ENCODE measurements at regions not wholly inside any gene's neighbourhood (a gene's known extent, or its start where the extent isn't known, plus 50 kb on each side); places are given as distances from the start of the nearest gene placed in this dataset.
"Not testable (repeated sequence)": the region's sequence is repeated elsewhere in the genome, so short reads cannot be mapped to it uniquely, and the experiment has no call there.

- no peak for DNase-seq (ENCODE audit: low spot score)
Observed at GRCh38 chr10:33703501-33704213, 369.2 kb upstream of the NRP1 start.

- no peak for DNase-seq (ENCODE audit: low spot score)
Observed at GRCh38 chr10:33698033-33698432, 363.6 kb upstream of the NRP1 start.

DNA sequence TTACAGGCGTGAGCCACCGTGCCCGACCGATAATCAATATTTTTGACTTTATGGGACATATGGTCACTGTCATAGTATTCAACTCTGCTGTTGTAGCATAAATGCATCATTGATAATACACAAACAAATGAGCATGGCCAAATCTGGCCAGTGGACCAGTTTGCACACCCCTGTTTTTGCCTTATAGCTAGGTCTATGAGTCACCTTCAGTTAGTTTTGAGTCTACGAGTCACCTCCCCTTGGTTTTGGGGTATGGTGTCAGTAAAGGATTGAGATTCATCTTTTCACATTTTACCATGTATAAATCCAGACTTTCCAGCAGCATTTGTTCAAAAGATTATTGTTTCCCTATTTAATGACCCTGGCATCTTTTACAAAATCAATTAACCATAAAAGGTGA lies 362.5 kb upstream of the NRP1 start:
- DNase-seq (ENCODE audit: low spot score): no peak

DNA sequence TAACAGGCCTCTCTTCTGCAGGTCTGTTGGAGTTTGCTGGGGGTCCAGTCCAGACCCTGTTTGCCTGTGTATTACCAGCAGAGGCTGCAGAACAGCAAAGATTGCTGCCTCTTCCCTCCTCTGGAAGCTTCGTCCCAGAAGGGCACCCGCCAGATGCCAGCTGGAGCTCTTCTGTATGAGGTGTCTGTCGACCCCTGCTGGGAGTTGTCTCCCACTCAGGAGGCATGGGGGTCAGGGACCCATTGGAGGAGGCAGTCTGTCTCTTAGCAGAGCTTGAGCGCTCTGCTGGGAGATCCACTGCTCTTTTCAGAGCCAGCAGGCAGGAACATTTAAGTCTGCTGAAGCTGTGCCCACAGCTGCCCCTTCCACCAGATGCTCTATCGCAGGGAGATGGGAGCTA lies 361.1 kb upstream of the NRP1 start:
- no peak for DNase-seq (ENCODE audit: low spot score)

- DNase-seq (ENCODE audit: low spot score): not testable (repeated sequence)
Observed at GRCh38 chr10:33690536-33690935, 356.1 kb upstream of the NRP1 start.

DNA sequence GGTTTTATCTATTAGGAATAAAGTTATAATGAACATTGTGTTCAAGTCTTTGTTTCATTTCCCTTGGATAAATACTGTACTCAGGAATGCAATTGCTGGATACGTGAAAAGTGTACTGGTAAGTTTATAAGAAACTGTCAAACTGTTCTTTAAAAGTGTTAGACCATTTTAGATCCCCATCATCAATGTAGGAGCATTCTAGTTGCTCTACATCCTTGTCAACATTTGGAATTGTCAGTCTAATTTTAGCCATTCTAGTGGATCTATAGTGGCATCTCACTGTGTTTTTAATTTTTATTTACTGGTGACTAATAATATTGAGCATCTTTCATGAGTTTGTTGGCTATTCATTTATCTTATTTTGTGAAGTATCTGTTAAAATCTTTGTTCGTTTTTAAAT lies 354.0 kb upstream of the NRP1 start:
- no peak for DNase-seq (ENCODE audit: low spot score)

GRCh38 chr10:33684211-33684611 lies 349.7 kb upstream of the NRP1 start:
- DNase-seq (ENCODE audit: low spot score): no peak

- DNase-seq (ENCODE audit: low spot score): no peak
Observed at GRCh38 chr10:33681595-33681994, 347.1 kb upstream of the NRP1 start.

DNA sequence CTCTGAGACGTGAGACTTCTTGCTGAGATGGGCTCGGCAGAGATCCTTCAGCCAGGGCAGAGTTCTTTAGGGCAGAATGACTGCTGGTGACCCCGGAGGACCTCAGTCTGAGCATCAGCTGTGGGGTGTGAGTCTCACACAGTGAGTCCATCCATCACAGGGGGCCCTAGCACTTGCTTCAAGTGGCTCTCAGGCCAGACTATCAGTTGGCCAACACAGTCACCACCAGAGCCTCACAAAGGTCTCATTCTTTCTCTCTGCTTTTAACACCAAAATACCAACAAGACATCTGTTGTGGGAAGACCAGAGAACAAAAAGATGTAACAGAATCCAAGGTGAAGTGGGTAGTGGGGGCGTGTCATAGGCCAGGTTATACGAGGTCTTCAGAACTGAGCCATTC lies 345.6 kb upstream of the NRP1 start:
- DNase-seq (ENCODE audit: low spot score): no peak

GRCh38 chr10:33676606-33677339 lies 342.3 kb upstream of the NRP1 start:
- DNase-seq (ENCODE audit: low spot score): no peak

- DNase-seq (ENCODE audit: low spot score): no peak
Observed at GRCh38 chr10:33674986-33675599, 340.6 kb upstream of the NRP1 start.

DNA sequence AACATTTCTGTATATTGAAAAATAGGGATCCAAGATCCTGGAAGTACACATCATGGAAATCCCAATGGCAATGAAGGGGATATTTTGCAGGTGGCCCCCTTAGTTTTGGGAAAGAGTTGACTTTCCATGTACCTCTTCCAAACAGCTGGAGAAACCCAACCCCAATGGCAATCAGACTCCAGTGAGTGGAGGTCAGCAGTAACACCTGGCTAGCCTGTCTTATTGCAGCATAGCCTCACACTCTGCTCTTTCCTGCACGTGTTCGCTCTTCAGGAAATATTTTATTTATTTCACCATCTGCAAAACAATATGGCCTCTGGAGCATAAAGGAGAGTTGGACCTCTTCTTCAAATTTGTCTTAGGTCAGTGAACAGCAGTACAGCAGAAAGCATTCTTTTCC lies 340.0 kb upstream of the NRP1 start:
- no peak for DNase-seq (ENCODE audit: low spot score)

- no peak for DNase-seq (ENCODE audit: low spot score)
Observed at GRCh38 chr10:33673839-33674415, 339.5 kb upstream of the NRP1 start.

GRCh38 chr10:33669904-33670303 lies 335.4 kb upstream of the NRP1 start:
- no peak for DNase-seq (ENCODE audit: low spot score)

DNA sequence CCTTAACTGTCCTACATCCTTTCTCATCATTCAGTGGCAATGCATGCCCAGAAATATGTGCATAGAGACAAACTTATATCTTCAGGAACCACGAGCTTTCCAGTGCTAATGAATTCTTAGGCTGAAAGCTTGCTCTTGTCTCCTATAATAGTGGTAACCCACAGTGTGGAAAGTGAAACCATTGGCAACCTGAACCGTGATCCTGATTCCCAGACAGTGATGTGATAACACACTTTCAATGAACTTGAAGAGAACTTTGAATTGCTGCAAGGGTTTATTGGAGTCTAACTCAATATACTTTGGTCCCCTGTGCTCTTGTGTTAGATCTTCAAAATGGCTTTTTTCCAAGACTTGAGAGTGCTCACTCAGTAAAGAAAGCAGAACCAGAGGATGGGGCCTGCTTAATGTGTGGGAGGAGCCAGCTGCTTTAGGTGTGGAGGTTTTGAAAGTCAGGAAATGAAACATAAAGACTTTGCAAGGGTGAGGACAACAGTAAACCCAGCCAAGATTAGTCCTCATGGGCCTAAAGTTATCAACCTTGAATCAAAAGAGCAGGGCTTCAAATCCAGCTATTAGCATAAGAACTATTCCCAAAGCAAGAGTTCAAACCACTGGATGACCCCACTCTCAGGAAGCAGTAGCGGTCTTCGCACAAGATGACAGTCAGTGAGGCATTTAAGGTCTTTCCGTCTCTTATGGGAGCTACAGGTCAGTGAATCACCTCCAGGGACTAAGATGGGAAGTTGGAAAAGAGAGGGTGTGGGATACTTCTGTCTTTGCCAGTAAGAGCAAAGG lies 332.4 kb upstream of the NRP1 start:
- no peak for DNase-seq (ENCODE audit: low spot score)

DNA sequence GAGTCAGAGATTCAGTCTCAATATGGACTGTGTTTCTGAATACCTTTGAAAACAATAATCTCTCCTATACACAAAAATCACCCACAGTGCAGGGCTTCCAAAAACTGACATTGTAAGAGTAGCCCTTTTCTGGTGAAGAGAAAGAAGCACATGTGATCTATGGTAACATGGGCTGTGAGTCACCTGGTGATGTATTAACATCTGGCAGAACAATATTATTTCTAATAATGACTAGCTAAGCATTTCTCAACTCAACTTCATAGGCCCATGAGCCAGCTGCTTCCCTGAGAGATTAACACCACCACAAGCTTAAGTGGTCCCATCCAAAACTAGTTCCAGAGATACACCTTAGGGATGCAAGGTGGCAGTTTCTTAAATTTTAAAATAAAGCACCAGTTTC lies 331.0 kb upstream of the NRP1 start:
- DNase-seq (ENCODE audit: low spot score): no peak

- DNase-seq (ENCODE audit: low spot score): no peak
Observed at GRCh38 chr10:33664070-33664469, 329.6 kb upstream of the NRP1 start.

- no peak for DNase-seq (ENCODE audit: low spot score)
Observed at GRCh38 chr10:33661580-33662336, 327.3 kb upstream of the NRP1 start.

GRCh38 chr10:33660329-33660728 lies 325.9 kb upstream of the NRP1 start:
- DNase-seq (ENCODE audit: low spot score): no peak

DNA sequence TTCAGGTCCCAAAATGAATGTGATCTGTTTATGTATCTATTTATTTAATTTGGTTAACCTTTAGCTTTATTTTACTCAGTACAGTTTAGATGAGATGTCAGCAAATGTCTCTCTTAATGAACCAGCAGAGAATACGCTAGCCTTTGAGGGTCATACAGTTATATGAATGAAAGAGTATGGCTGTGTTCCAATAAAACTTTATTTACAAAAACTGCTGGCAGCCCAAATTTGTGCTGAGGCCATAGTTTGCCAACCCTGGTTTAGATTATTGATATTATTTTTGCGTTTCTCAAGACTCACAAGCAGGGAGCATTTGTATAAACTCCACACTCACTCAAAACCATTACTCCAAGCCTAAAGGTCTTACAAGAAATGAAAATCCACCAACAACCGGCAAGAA lies 323.4 kb upstream of the NRP1 start:
- DNase-seq (ENCODE audit: low spot score): no peak

DNA sequence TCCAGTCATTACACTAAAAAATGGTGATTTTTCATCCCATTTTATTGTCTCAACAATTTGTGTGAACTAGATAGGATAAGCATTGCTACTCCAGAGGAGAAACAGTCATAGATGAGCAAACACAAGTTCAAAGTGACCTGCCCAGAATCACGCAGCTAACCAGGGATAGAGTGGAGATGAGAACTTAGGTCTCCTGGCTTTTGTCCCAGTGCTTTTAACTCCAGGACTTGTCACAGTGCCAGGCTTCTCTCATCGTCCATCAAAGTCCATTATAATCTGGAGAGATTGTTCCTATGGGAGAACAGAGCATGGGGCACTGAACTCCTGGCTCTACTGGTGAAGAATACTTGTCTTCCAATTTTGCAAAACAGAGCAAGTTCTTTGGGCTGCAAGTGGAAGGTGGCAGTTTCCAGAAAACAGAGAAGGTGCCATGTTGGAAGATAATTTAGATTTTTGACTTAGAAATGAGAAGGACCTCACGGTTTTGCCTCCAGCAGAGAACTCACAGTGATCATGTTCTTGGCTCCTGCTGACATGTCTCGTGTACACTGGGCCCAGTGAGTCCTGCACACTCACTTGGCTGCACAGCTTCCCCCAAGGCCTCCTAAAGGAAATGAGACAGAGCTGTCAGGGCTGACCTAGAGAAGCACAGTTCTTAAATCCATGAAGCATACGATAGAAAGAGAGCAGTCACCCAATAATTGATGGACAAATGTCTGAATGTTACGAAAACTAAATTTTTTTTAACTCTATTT lies 322.9 kb upstream of the NRP1 start:
- DNase-seq (ENCODE audit: low spot score): no peak

Measured in CD4-positive, alpha-beta T cell treated with Interleukin-15 for 4 hours (primary cell).